ENCODE measurements at regions not wholly inside any gene's neighbourhood (a gene's known extent, or its start where the extent isn't known, plus 50 kb on each side); places are given as distances from the start of the nearest gene placed in this dataset.
"Not testable (repeated sequence)": the region's sequence is repeated elsewhere in the genome, so short reads cannot be mapped to it uniquely, and the experiment has no call there.

GRCh38 chr3:102727340-102727739, 292.5 kb downstream of the ZPLD1 start:
- no peaks in the 10 kb centered on the region for H3K9me3 Mint-ChIP-seq (ENCODE audit: unreplicated experiment)
- CTCF ChIA-PET: interaction anchor here (0.5 to 1.0 kb wide), 2 partner anchors 11 to 718 kb away, joined by 4 to 6 read pairs; no protein-coding TSS in a partner anchor
- no peaks in the 10 kb centered on the region for H3K36me3 Mint-ChIP-seq (ENCODE audit: insufficient read depth, unreplicated experiment)
- intact Hi-C loops (cut with micrococcal nuclease): no loop called here
- H3K27ac Mint-ChIP-seq (ENCODE audit: low read depth, unreplicated experiment): no peak overlapping the region
- no peaks in the 10 kb centered on the region for H3K4me1 Mint-ChIP-seq (ENCODE audit: insufficient read depth, unreplicated experiment)
- POLR2A ChIA-PET: no interaction called here
- no peak overlapping the region for H3K4me3 Mint-ChIP-seq (ENCODE audit: unreplicated experiment)
- no peak for TF ChIP-seq CTCF (IDR thresholded peaks at IDR 0.05; ENCODE audit: unreplicated experiment)
- peaks cover 57% of the 10 kb centered on the region for H3K27me3 Mint-ChIP-seq (ENCODE audit: insufficient read depth, unreplicated experiment)
- no TSS peak for BruUV-seq (replicated peaks)
- no peak for DNase-seq (ENCODE audit: unreplicated experiment)

GRCh38 chr3:102732581-102732980, 297.8 kb downstream of the ZPLD1 start:
- POLR2A ChIA-PET: interaction anchor here (1.2 kb wide), 1 partner anchor 16 kb away, joined by 3 read pairs; no protein-coding TSS in a partner anchor
- DNase-seq (ENCODE audit: unreplicated experiment); intact Hi-C loops (cut with micrococcal nuclease); H3K4me1 Mint-ChIP-seq (ENCODE audit: insufficient read depth, unreplicated experiment); BruUV-seq (replicated peaks); H3K9me3 Mint-ChIP-seq (ENCODE audit: unreplicated experiment); H3K27ac Mint-ChIP-seq (ENCODE audit: low read depth, unreplicated experiment); H3K4me3 Mint-ChIP-seq (ENCODE audit: unreplicated experiment); H3K36me3 Mint-ChIP-seq (ENCODE audit: insufficient read depth, unreplicated experiment): not testable (repeated sequence)
- CTCF ChIA-PET: interaction anchor here (0.6 to 0.7 kb wide), 4 partner anchors 18 to 935 kb away, joined by 3 read pairs; no protein-coding TSS in a partner anchor
- H3K27me3 Mint-ChIP-seq (ENCODE audit: insufficient read depth, unreplicated experiment): peaks cover 22% of the 10 kb centered on the region

GRCh38 chr3:102733791-102734563, 299.2 kb downstream of the ZPLD1 start:
- no peak for TF ChIP-seq CTCF (IDR thresholded peaks at IDR 0.05; ENCODE audit: unreplicated experiment)
- intact Hi-C loops (cut with micrococcal nuclease): no loop called here
- BruUV-seq (replicated peaks): no TSS peak
- ChIA-PET CTCF (interaction anchor here (1.1 kb wide), 1 partner anchor 60 kb away, joined by 3 read pairs; no protein-coding TSS in a partner anchor), POLR2A (no interaction called here)
- Mint-ChIP-seq H3K4me1 (ENCODE audit: insufficient read depth, unreplicated experiment) (no peaks in the 10 kb centered on the region), H3K9me3 (ENCODE audit: unreplicated experiment) (no peaks in the 10 kb centered on the region), H3K27me3 (ENCODE audit: insufficient read depth, unreplicated experiment) (peaks cover 20% of the 10 kb centered on the region), H3K36me3 (ENCODE audit: insufficient read depth, unreplicated experiment) (no peaks in the 10 kb centered on the region), H3K27ac (ENCODE audit: low read depth, unreplicated experiment) (no peak overlapping the region), H3K4me3 (ENCODE audit: unreplicated experiment) (no peak overlapping the region)
- DNase-seq (ENCODE audit: unreplicated experiment): peak; percentile 29

- H3K4me1 Mint-ChIP-seq (ENCODE audit: insufficient read depth, unreplicated experiment): no peaks in the 10 kb centered on the region
- no peaks in the 10 kb centered on the region for H3K9me3 Mint-ChIP-seq (ENCODE audit: unreplicated experiment)
- no peak overlapping the region for H3K4me3 Mint-ChIP-seq (ENCODE audit: unreplicated experiment)
- intact Hi-C loops (cut with micrococcal nuclease): no loop called here
- no TSS peak for BruUV-seq (replicated peaks)
- CTCF ChIA-PET: interaction anchor here (0.6 to 1.6 kb wide), 3 partner anchors 18 to 274 kb away, joined by 3 to 7 read pairs (median 3); no protein-coding TSS in a partner anchor
- no peak overlapping the region for H3K27ac Mint-ChIP-seq (ENCODE audit: low read depth, unreplicated experiment)
- POLR2A ChIA-PET: no interaction called here
- H3K36me3 Mint-ChIP-seq (ENCODE audit: insufficient read depth, unreplicated experiment): no peaks in the 10 kb centered on the region
- TF ChIP-seq CTCF (IDR thresholded peaks at IDR 0.05; ENCODE audit: unreplicated experiment): no peak
- peaks cover 20% of the 10 kb centered on the region for H3K27me3 Mint-ChIP-seq (ENCODE audit: insufficient read depth, unreplicated experiment)
- DNase-seq (ENCODE audit: unreplicated experiment): no peak
Measured at GRCh38 chr3:102735311-102735710, 300.5 kb downstream of the ZPLD1 start.
